HL-60 (cell line): ENCODE measurements at regions not wholly inside any gene's neighbourhood (a gene's known extent, or its start where the extent isn't known, plus 50 kb on each side); places are given as distances from the start of the nearest gene placed in this dataset.

Experiments used
- DNase-seq, 2 experiments: peaks; one replicate each; pipeline ENCODE4 v3.0.0-alpha.2; 2010 to 2020; ENCODE audit warnings: low read depth in 1 of 2, low spot score in 1 of 2
- H3K27ac ChIP-seq: fragments of 250-450 bp; sonication (Bioruptor Pico); replicated peaks from 2 replicates; pipeline ENCODE4 v1.5.1; 2020; ENCODE audit warnings: mild to moderate bottlenecking, moderate library complexity
- H3K27me3 ChIP-seq: fragments of 250-450 bp; sonication (Bioruptor Pico); 2 replicates; pipeline ENCODE4 v1.5.1; 2021; ENCODE audit warnings: mild to moderate bottlenecking, moderate library complexity; ENCODE audit not compliant: insufficient read depth, poor library complexity, severe bottlenecking
- H3K4me3 ChIP-seq: replicated peaks from 2 replicates; pipeline ENCODE4 v1.5.1; 2011; ENCODE audit warnings: mild to moderate bottlenecking, control low read depth, low read length; ENCODE audit not compliant: insufficient read depth
- CTCF ChIP-seq: IDR thresholded peaks from one replicate; pipeline ENCODE4 v1.5.1; 2011; ENCODE audit warnings: low read length, control low read depth, inconsistent platforms; ENCODE audit not compliant: insufficient read depth
- GABPA ChIP-seq: IDR thresholded peaks from 2 replicates; pipeline ENCODE4 v1.6.1; 2012; ENCODE audit warnings: low read depth
- POLR2AphosphoS5 ChIP-seq: IDR thresholded peaks from 2 replicates; pipeline ENCODE4 v1.6.1; 2012; ENCODE audit warnings: low read depth
- REST ChIP-seq: IDR thresholded peaks from 2 replicates; pipeline ENCODE4 v1.6.1; 2012; ENCODE audit warnings: low read depth; ENCODE audit not compliant: insufficient replicate concordance
- SPI1 ChIP-seq: IDR thresholded peaks from 2 replicates; pipeline ENCODE4 v1.6.1; 2012; ENCODE audit warnings: low read depth, mild to moderate bottlenecking, borderline replicate concordance

- Histone ChIP-seq H3K27ac (no peak overlapping the region), H3K4me3 (no peak overlapping the region), H3K27me3 (no peaks in the 10 kb centered on the region)
- TF ChIP-seq REST (no peak), GABPA (no peak), POLR2AphosphoS5 (no peak), SPI1 (no peak), CTCF (no peak)
- DNase-seq, result no peak
These were observed 84.9 kb upstream of the SDK2 start for GRCh38 chr17:73729101-73729500.

GRCh38 chr17:73731733-73732132, 87.5 kb upstream of the SDK2 start:
- TF ChIP-seq REST, result no peak
- no peak for TF ChIP-seq POLR2AphosphoS5
- TF ChIP-seq SPI1, result no peak
- no peak for TF ChIP-seq CTCF
- TF ChIP-seq GABPA, result no peak
- DNase-seq, result peak; percentile 37 to 51
- H3K27ac ChIP-seq, result no peak overlapping the region
- H3K27me3 ChIP-seq, result no peaks in the 10 kb centered on the region
- no peak overlapping the region for H3K4me3 ChIP-seq

GRCh38 chr17:73733517-73733916, 89.3 kb upstream of the SDK2 start:
- Histone ChIP-seq H3K4me3 (no peak overlapping the region), H3K27ac (no peak overlapping the region), H3K27me3 (no peaks in the 10 kb centered on the region)
- TF ChIP-seq GABPA, result no peak
- TF ChIP-seq REST, result no peak
- TF ChIP-seq SPI1, result no peak
- TF ChIP-seq CTCF, result no peak
- TF ChIP-seq POLR2AphosphoS5, result no peak
- DNase-seq, result no peak
